Brain pericyte (primary cell): ENCODE measurements at regions not wholly inside any gene's neighbourhood (a gene's known extent, or its start where the extent isn't known, plus 50 kb on each side); places are given as distances from the start of the nearest gene placed in this dataset.

Source experiments
- DNase-seq: peaks from one replicate; pipeline ENCODE4 v3.0.0-alpha.2; 2012; ENCODE audit warnings: low read depth, low spot score

DNA sequence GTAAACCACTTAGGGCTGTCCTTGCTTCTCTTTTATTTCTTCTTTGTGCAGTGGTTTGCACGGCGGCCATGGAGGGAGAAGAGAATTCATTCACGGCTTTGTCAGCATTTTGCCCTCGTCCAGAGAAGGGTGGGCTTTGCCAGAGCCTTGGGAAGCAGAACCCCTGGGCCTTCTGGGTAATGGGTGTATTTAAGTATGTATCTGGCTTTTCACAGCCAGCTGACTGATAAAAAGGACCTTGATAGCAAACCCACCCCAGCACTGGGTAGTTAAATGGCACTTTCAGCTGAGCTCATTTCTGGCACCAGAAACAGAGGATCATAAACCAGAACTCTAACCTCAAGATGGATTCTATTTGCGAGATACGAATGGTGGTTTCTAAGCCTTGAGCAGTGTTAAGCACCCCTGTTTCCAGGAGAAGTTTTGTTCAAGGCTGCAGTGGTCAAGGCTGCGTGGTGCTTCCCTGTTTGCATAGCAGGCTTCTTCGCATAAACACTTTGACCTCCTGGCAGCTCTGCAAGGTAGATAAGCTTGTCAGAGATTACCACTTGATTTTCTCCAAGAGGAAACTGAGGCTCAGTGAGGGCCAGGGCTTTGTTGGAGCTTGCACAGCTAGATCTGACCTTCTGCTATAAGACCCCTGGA is 441.6 kb upstream of the KLF4 start:
- DNase-seq: no peak

DNA sequence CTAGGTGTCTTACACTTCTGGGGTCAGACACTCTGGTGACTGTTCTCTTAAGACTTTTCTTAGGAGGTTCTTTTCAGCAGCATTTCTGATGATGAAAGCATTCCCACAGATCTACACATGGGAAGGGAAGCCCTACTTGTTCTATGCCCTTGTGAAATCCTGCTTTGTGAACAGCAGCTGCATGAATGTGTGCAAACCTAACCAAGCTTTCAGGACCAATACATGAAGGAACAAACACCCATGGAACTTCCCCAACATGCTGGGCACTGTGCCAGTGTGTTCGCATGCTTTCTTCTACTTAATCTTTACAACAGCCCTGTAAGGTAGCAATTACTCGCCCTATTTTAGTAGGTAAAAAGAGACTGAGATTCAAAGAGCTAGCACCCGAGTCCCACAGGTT is 439.9 kb upstream of the KLF4 start:
- peak; percentile 15 for DNase-seq

DNA sequence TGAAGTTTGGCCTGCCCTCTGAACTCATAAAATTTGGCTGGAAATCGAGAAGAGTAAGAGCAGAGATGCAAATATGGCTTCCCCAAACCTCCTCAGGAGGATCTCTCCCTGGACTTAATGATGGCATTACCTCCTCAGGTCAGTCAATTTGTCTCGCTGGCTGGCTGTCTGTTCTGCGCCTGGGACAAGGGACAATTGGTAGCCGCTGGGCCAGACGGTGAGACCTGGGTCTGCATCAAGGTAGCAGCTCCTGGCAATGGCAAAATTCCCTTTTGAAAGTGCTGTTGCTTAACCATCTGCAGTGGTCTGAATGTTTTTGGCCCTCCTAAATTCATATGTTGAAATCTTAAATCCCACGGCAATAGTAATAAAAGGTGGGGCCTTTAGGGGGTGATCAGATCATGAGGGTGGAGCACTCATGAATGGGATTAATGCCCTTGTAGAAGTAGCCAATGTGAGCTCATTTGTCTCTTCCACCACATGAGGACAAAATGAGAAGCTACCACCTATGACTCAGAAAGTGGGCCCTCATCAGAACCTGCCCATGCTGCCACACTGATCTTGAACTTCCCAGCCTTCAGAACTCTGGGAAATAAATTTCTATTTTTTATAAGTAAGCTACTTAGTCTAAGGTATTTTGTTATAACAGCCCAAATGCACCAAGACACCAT is 439.3 kb upstream of the KLF4 start:
- no peak for DNase-seq

DNA sequence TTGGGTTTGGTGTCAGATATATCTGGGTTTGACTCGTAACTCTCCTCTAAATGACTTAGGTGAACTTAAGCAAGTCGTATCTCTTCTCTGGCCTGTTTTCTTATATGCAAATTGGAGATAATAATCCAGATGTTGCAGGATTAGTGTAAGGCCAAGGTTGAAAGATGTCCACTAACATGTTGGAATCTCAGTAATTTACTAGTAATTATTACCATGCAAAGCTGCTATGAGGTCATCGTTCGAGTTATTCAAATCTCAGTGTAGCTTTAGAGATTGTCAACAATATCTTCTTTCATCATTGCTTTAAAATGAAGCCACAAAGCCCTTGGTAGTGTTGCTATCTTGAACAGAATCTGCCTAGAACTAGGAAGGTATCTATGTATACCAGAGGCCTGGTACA is 437.7 kb upstream of the KLF4 start:
- no peak for DNase-seq

DNA sequence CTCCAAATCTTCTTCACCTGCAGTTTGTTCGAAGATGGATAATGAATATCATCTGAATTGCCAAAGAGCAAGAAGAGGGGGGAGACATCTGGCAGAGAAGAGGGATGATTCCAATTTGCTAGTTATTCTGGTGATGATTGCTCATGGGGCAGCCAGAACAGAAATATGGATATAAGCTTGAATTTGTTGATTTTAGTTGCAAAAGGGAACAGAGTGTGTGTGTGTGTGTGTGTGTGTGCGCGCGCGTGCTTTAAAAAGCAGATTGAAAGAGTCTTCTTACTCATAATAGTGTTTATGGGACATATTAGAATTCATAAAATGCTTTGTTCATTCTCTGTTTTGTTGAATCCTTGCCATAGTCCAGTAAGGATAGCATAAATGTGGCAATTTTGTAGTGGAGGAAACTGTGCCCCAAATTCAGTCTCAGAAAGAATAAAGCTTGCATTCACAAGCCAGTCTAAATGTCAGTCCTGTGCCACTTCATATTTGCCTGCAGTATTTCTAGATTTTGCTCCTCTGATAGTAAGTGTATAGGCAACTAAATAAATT is 436.3 kb upstream of the KLF4 start:
- no peak for DNase-seq

DNA sequence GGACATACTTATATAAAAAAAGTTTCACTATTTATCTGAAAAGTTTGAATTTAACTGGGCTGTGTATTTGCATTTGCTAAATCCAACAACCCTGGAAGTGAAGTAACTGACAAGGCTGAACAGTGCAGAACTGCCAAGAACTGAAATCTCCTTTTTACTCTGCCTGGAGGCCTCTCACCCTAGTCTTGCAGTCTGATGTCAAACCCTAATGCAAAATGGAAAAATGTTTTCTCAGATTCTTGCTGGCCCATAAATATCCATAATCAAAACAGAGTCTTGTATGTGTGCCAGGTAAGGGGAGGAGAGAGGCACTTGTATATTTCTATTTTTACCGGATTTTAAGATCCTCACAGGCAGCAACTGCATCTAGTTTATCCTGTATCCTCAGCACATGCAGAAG is 432.7 kb upstream of the KLF4 start:
- no peak for DNase-seq

DNA sequence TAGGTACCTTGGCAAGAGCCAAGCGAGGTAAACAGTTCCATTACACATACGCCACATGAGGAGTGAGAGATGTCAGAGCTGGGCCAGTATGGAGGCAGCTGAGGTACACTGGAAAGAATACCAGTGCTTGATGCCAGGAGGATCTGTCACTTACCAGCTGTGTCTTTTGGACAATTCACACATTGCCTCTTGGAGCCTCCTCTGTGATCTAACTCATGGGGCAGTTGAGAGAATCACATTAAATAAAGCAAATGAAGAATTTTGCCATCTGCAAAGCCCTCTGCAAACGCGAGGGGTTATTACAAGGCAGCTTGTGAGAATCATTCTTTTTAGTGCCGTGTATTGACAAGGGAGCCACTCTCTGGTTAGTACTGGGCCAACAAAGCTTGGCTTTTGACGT is 429.7 kb upstream of the KLF4 start:
- DNase-seq: no peak

DNA sequence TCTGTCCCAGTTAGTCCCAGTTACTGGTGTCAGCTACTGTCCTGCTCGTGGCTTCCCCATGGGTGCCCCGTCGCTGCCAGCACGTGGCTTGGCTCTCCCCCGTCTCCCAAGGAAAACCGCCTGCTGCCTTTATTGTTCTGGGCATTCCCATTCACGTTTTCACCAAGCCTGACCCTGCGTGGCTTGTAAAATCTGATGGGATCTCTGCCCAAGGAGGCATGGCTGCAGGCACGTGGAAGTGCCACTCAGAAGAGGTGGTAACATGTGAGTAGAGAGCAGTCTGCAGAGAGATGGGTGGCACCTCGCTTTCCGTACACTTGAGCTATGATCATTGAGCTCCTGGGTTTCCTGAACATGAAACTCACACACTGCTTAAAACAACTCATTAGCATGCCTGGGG is 429.2 kb upstream of the KLF4 start:
- DNase-seq: no peak

DNA sequence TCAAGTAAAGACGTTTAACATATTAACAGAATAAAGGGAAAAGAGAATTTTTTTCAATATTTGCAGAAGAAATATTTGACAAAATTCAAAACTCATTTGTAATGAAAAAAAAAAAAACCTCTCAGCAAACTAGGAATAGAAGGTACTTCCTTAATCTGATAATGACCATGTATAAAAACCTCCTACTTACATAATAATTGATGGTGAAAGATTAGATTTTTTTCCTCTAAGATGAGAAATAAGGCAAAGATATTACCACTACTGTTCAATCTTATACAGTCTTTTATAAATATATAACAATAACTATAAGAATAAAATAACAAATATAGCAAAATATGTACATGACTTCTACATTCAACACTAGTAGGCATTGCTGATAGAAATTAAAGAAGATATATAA is 424.6 kb upstream of the KLF4 start:
- DNase-seq: no peak

DNA sequence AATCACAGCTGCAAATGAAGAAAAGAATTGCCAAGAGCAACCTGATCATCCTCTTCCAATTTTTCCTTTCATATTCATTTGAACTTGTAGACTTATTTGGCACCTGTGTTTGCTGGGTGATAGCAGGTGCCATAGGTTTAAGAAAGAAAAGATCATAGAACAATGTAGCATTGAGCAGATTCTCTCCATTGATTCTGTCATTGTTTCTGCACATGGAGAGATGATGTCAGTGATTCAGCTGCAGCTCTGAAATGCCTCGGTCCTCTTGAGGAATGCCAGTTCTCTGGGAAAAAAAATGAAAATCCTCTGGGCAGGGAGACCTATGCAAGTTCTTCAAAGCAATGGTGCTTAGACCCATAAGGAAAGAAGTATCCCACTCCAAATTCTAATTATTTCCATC is 418.1 kb upstream of the KLF4 start:
- no peak for DNase-seq

DNA sequence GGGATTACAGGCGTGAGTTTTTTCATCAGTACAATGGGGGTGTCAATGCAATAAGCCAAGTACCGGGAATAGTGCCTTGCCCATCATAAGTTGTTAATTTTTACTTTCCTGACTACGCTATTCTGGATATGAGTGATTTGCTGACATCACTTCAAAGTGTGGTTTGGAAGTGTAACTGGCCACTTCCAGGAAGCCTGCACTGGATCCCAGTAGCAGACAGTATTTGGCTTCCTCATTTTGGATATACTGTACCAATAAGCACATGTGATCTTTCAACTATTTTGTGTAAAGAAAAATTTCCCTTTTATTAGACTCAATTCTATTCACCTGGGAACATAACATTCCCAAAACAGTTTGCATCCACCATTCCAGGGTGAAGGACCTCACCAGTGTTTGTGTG is 417.7 kb upstream of the KLF4 start:
- no peak for DNase-seq

DNA sequence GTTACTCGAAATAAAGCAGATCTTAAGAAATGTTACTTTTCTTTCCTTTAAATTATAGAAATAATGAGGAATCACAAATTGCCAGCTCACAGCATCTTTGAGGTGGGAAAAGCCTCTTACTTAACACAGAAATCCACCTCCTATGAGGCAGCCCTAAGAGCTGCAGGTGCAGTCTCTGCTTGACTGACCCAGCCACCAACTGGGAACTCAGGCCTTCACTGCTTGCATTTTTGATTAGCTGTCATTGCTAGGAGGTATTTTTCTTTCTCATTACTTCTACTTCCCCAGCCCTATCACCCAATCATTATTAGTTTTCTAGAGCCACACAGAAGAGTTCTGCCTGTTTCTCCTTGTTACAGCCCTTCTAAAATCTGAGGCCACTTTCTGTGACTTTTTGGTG is 416.5 kb upstream of the KLF4 start:
- DNase-seq: no peak

DNA sequence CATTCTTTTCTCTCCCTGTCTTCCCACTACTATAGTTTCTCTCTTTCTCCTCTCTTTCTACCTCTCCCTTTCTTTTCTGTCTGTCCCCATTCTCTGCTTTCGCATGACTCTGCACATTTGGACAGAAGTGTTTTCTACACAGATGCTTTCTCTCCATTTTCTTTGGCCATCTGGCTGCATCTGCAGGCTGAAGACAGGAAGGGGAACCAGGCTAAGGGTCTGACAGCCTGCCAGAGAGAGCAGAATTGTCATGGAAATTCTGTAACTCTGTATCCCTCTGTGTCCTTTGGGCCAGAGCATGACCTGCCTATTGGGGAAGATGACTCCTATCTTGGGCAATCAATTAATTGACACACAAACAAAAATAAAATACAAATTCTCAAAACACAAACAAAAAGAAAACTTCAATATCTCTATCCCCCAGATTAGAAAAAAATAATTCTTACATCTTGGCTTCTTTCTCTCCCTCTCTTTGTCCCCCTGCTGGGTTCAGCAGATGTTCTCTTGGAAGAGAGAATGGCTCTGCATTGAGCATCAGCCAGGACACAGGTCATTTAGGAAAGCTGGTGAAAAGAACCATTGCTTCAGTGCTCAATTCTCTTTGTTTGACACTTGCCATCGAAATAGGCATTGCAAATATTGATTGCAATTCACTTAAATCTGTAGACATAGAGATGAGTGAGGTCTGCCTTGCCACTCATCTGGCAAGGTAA is 415.9 kb upstream of the KLF4 start:
- no peak for DNase-seq

DNA sequence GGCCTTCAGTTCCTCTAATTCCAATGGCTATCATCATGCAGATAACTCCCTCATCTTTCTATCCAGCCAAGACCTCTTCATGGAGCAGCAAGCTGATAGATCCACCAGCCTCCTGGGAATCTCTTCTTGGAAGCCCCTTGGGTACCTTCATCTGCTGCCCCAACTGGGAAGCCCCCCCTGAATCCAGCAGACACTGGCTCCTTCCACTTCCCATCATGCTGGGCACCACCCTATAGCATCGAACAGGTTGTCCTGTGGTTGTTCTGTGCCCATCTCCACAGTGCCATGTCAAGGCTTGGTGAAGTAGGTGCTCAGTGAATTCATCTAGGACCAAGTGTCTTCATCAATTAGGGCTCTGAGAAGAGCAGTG is 410.4 kb upstream of the KLF4 start:
- DNase-seq: no peak

DNA sequence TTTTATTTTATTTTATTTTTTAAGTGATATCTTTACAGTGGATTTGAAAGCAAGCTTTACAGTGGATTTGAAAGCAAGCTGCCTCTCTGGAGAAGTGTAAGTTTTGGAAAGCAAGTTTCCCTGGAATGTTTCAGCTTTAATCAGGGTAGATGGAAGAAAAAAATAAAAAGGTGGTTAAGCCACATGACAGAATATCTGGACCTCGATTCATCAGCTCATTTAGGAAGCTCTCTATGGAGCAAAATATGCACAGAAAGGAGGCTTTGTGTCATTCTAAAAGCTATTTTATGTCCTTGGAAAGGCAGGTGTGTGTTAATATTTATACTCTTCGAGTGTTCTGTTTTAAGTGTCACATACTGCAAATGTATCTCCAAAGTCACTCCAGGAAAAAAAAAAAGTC is 409.2 kb upstream of the KLF4 start:
- no peak for DNase-seq

DNA sequence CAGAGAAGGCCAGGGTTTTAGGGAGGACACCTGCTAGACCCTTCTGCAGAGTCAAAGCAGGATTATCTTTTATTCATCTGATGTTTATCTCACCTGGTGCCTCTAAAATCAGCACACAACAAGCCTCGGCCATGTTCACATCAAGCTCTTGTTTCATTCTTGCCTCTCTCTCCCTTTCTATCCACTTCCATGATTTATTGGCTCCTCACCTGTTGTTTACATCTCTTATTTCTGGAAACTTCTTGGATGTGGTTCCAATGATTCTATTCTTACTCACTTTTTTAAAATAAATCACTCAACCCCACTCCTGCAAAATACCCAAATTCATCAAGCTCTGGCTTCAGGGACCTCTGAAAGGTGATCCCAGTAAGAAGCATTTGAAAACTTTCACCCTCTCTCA is 407.0 kb upstream of the KLF4 start:
- DNase-seq: no peak

DNA sequence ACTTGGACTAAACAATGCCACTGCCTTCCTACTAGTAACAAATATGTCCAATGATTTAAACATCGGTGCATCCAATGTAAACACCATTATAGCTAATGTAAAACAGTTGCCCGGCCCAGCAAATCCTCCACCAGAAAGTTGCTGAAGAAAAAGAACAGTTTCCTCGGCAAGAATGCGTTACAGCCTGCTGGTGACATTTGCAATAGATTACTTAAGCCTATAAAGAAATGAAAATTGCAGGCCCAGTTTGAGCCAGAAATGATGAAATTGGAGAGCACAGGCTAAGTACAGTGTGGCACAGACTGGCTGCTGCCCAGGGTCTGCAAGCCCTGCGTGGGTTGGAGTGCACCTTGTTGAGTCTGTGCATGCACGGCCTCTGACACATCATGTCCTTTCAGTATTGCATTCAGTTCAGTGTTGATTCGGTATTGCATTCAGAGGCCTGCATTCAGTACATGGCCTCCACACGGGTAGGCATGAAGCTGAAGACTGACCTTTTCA is 406.0 kb upstream of the KLF4 start:
- DNase-seq: no peak

DNA sequence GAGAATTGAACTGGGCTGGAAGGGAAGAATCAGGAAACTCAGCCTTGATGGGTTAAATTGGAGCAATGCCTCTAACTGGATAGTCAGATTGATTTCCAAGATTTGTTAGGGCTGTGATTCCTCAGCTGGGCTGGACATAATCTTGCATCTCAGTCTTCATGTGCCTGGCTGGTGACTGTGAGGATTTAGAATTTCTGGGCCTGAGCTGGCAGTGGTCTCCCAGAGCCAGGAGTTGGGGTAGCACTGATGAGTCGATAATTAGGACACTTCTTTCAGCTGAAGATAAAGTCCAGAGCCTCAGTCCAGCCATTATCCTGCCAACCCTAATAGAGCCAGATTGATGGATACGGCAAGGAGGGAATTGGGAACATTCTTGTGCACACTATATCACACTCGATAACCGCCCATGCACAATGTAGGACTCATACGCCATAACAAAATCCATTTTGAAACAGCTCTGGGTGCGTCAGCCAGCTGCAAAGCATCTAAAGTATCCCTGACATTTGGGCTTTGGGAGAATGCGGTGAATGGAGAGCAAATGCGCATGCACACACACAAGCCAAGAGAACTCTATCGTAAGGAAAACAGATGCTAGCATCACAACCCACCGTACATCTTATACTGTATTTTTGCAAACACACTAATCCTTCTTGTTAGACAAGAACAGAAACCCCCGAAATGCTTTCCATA is 405.1 kb upstream of the KLF4 start:
- no peak for DNase-seq

DNA sequence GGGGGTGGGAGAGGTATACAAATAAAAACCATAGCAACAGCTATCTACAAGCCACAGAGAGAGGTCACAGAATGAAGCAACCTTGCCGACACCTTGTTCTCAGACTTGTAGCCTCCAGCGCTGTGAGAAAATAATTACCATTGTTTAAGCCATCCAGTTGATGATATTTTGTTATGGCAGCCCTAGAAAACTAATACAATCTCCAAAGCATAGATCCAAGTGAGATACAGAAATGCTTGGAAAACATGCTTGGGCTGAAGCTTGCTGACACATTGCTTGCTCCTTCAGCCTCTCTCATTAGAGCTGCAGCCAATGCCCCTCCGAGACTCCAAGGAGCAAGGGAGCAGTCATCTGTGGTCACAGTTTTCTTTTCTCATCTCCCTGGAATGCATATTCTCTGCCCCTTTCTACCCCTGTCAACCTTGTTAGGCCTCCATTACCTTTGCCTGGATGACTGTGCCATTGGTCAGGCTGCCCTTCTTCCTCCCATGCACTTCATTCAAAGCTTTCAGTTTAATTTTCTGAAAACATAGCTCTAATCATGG is 401.4 kb upstream of the KLF4 start:
- no peak for DNase-seq

DNA sequence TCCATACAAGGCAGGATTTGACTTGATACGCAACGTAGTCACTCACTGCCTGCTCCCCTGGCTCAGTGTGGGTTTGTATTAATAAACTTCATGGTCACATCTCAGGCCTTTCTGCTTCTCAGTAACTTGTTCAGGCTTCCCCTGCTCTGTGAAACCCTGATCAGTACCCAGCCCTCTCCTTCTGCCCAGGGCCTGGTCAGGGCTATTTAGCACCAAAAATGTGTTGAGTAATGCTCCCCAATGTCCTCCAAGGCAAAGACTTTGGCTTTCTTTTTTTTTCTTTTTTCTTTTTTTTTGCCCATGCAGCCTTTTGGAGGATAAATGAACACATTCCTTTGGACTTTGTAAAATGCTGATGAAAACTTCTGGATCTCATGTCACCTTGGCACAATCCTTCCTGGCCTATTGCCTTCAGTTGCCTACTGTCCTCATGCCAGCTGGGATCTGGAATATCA is 399.2 kb upstream of the KLF4 start:
- no peak for DNase-seq

DNA sequence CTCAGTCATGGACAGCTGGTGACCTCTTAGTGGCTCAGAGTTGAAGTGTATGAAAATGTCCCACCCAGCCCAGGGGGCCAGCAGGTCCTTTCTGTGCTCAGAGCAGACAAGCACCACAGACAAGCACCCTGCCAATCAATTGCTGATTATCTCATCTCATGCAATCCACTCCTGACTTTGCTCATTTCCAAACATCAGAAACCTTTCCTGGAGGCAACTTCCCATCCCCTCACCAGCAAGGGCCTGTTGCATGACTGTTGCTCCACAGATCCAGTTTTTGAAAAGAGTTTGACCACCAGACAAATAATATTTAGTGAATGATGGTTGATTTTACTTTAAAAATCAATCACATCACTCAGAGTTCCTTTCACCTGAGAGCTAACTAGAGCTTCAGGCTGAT is 397.3 kb upstream of the KLF4 start:
- DNase-seq: no peak
